ENCODE measurements at regions not wholly inside any gene's neighbourhood (a gene's known extent, or its start where the extent isn't known, plus 50 kb on each side); places are given as distances from the start of the nearest gene placed in this dataset.

- no peak for TF ChIP-seq CTCF (IDR thresholded peaks at IDR 0.05 in 8 of 11, conservative IDR thresholded peaks at IDR 0.05 in 3 of 11)
- TF ChIP-seq POLR2A (IDR thresholded peaks at IDR 0.05) = no peak
- TF ChIP-seq POLR2AphosphoS5 (IDR thresholded peaks at IDR 0.05) = no peak
These were observed 166.7 kb upstream of the SLC39A10 start for GRCh38 chr2:195490319-195490718.

All from spleen (tissue), 7 donors.